T-helper 2 cell treated with Interferon-gamma antibody and Interleukin-4, amounts not matched to agents 100 ng/mL and 5 ng/mL, for 36 hours (primary cell): ENCODE measurements at regions not wholly inside any gene's neighbourhood (a gene's known extent, or its start where the extent isn't known, plus 50 kb on each side); places are given as distances from the start of the nearest gene placed in this dataset.

Experiments
- intact Hi-C: fragments of 100-400 bp; cut with micrococcal nuclease; formaldehyde crosslinking; loops from one replicate; pipeline ENCODE4 v1.15.1; 2023

- intact Hi-C loops: no loop called here
Measured at GRCh38 chr12:18899162-18899561, 161.2 kb downstream of the CAPZA3 start.

GRCh38 chr12:18899678-18900317, 161.9 kb downstream of the CAPZA3 start:
- intact Hi-C loops: no loop called here

GRCh38 chr12:18905134-18905533, 167.2 kb downstream of the CAPZA3 start:
- intact Hi-C loops: no loop called here

- intact Hi-C loops: no loop called here
Measured at GRCh38 chr12:18906395-18906794, 168.5 kb downstream of the CAPZA3 start.

- intact Hi-C loops: no loop called here
Measured at GRCh38 chr12:18907127-18907526, 169.2 kb downstream of the CAPZA3 start.

- intact Hi-C loops: no loop called here
Measured at GRCh38 chr12:18907728-18908127, 169.8 kb downstream of the CAPZA3 start.

GRCh38 chr12:18908191-18908590, 170.3 kb downstream of the CAPZA3 start:
- intact Hi-C loops: no loop called here

GRCh38 chr12:18919871-18920511, 182.1 kb downstream of the CAPZA3 start:
- intact Hi-C loops: no loop called here

- intact Hi-C loops: no loop called here
Measured at GRCh38 chr12:18922851-18923250, 184.9 kb downstream of the CAPZA3 start.

GRCh38 chr12:18923721-18924120, 185.8 kb downstream of the CAPZA3 start:
- intact Hi-C loops: no loop called here

- intact Hi-C loops: no loop called here
Measured at GRCh38 chr12:18926188-18926587, 188.3 kb downstream of the CAPZA3 start.

- intact Hi-C loops: no loop called here
Measured at GRCh38 chr12:18932211-18932610, 194.3 kb downstream of the CAPZA3 start.

GRCh38 chr12:18932715-18933114, 194.8 kb downstream of the CAPZA3 start:
- intact Hi-C loops: no loop called here

GRCh38 chr12:18935371-18935965, 194.1 kb upstream of the PLEKHA5 start:
- intact Hi-C loops: no loop called here

- intact Hi-C loops: no loop called here
Measured at GRCh38 chr12:18939051-18939450, 190.5 kb upstream of the PLEKHA5 start.

- intact Hi-C loops: no loop called here
Measured at GRCh38 chr12:18942669-18943068, 186.9 kb upstream of the PLEKHA5 start.

- intact Hi-C loops: no loop called here
Measured at GRCh38 chr12:18943200-18943599, 186.3 kb upstream of the PLEKHA5 start.

GRCh38 chr12:18946106-18946505, 183.4 kb upstream of the PLEKHA5 start:
- intact Hi-C loops: no loop called here

- intact Hi-C loops: no loop called here
Measured at GRCh38 chr12:18951218-18951617, 178.3 kb upstream of the PLEKHA5 start.

- intact Hi-C loops: no loop called here
Measured at GRCh38 chr12:18953505-18953904, 176.0 kb upstream of the PLEKHA5 start.

GRCh38 chr12:18955594-18955993, 173.9 kb upstream of the PLEKHA5 start:
- intact Hi-C loops: no loop called here

- intact Hi-C loops: no loop called here
Measured at GRCh38 chr12:18965203-18965602, 164.3 kb upstream of the PLEKHA5 start.

- intact Hi-C loops: no loop called here
Measured at GRCh38 chr12:18966954-18967353, 162.6 kb upstream of the PLEKHA5 start.
